LoVo (cell line): ENCODE measurements at regions not wholly inside any gene's neighbourhood (a gene's known extent, or its start where the extent isn't known, plus 50 kb on each side); places are given as distances from the start of the nearest gene placed in this dataset.

ENCODE experiments used
- DNase-seq: peaks from one replicate; pipeline ENCODE4 v3.0.0-alpha.2; 2016; ENCODE audit warnings: low spot score

GRCh38 chr22:27226666-27227065, 569.3 kb downstream of the MIAT start:
- DNase-seq: no peak

- no peak for DNase-seq
Observed at GRCh38 chr22:27228771-27229170, 571.4 kb downstream of the MIAT start.

GRCh38 chr22:27230189-27230588, 571.4 kb downstream of the MN1 start:
- no peak for DNase-seq

- no peak for DNase-seq
Observed at GRCh38 chr22:27231266-27231665, 570.3 kb downstream of the MN1 start.

- no peak for DNase-seq
Observed at GRCh38 chr22:27232077-27232476, 569.5 kb downstream of the MN1 start.

- no peak for DNase-seq
Observed at GRCh38 chr22:27237080-27237741, 564.3 kb downstream of the MN1 start.

GRCh38 chr22:27238935-27239510, 562.5 kb downstream of the MN1 start:
- DNase-seq: peak; percentile 2

- no peak for DNase-seq
Observed at GRCh38 chr22:27239520-27239919, 562.0 kb downstream of the MN1 start.

- no peak for DNase-seq
Observed at GRCh38 chr22:27240298-27241075, 561.1 kb downstream of the MN1 start.

GRCh38 chr22:27241430-27242321, 559.9 kb downstream of the MN1 start:
- no peak for DNase-seq

GRCh38 chr22:27242474-27242873, 559.1 kb downstream of the MN1 start:
- no peak for DNase-seq

GRCh38 chr22:27242917-27243589, 558.5 kb downstream of the MN1 start:
- DNase-seq: no peak

- DNase-seq: no peak
Observed at GRCh38 chr22:27244328-27244727, 557.2 kb downstream of the MN1 start.

- no peak for DNase-seq
Observed at GRCh38 chr22:27245056-27245455, 556.5 kb downstream of the MN1 start.

- DNase-seq: no peak
Observed at GRCh38 chr22:27246558-27246957, 555.0 kb downstream of the MN1 start.

GRCh38 chr22:27247701-27248434, 553.7 kb downstream of the MN1 start:
- DNase-seq: no peak

- no peak for DNase-seq
Observed at GRCh38 chr22:27250418-27250817, 551.1 kb downstream of the MN1 start.

- no peak for DNase-seq
Observed at GRCh38 chr22:27250886-27251285, 550.7 kb downstream of the MN1 start.

GRCh38 chr22:27251563-27251962, 550.0 kb downstream of the MN1 start:
- DNase-seq: no peak

- DNase-seq: peak; percentile 25
Observed at GRCh38 chr22:27252282-27253049, 549.1 kb downstream of the MN1 start.
